Caco-2 (cell line): ENCODE measurements at regions not wholly inside any gene's neighbourhood (a gene's known extent, or its start where the extent isn't known, plus 50 kb on each side); places are given as distances from the start of the nearest gene placed in this dataset.

Experiments used
- BruUV-seq: library from RNA; stranded (reverse); fragments of 400-500 nt; replicated peaks from 2 replicates; lab custom pipeline; 2021; lab: Mats Ljungman, UMichigan
- CTCF ChIA-PET: fragments of 300-600 bp; sonication (Branson Sonifier 250); formaldehyde crosslinking; loops from one replicate; lab custom pipeline; 2022; ENCODE audit warnings: antibody characterized with exemption; lab: Charles Lee
- POLR2A ChIA-PET: fragments of 300-600 bp; sonication (Branson Sonifier 250); formaldehyde crosslinking; loops from one replicate; lab custom pipeline; 2022; ENCODE audit warnings: antibody characterized with exemption; lab: Charles Lee
- DNase-seq, 2 experiments: peaks; one replicate each; pipeline versions ENCODE4 v3.0.0 to v3.0.0-alpha.2; 2020 to 2022
- H3K27me3 ChIP-seq: replicated peaks from 2 replicates; pipeline ENCODE4 v1.6.0; 2011; ENCODE audit warnings: low read length; ENCODE audit not compliant: control insufficient read depth, insufficient read depth
- H3K36me3 ChIP-seq: 2 replicates; pipeline ENCODE4 v1.5.1; 2011; ENCODE audit warnings: low read length; ENCODE audit not compliant: control insufficient read depth, insufficient read depth
- H3K4me1 ChIP-seq: fragments of 250-450 bp; sonication (Bioruptor Pico); 2 replicates; pipeline ENCODE4 v1.5.1; 2020; ENCODE audit warnings: mild to moderate bottlenecking
- H3K4me3 ChIP-seq: 2 replicates; pipeline ENCODE4 v1.5.1; 2011; ENCODE audit warnings: low read depth, mild to moderate bottlenecking, control low read depth, low read length
- H3K9me3 ChIP-seq: fragments of 250-450 bp; sonication (Bioruptor Pico); 2 replicates; pipeline ENCODE4 v1.5.1; 2020; ENCODE audit warnings: mild to moderate bottlenecking, moderate library complexity
- H3K27ac Mint-ChIP-seq: one replicate; pipeline ENCODE4 v1.8.0; 2022; ENCODE audit warnings: mixed read lengths; ENCODE audit not compliant: unreplicated experiment
- H3K27me3 Mint-ChIP-seq: one replicate; pipeline ENCODE4 v1.8.0; 2022; ENCODE audit warnings: mixed read lengths; ENCODE audit not compliant: insufficient read depth, unreplicated experiment
- H3K36me3 Mint-ChIP-seq: one replicate; pipeline ENCODE4 v1.8.0; 2022; ENCODE audit warnings: mild to moderate bottlenecking, mixed read lengths; ENCODE audit not compliant: insufficient read depth, unreplicated experiment
- H3K4me1 Mint-ChIP-seq: one replicate; pipeline ENCODE4 v1.8.0; 2022; ENCODE audit warnings: low read depth, mixed read lengths; ENCODE audit not compliant: unreplicated experiment
- H3K4me3 Mint-ChIP-seq: one replicate; pipeline ENCODE4 v1.8.0; 2022; ENCODE audit warnings: mild to moderate bottlenecking, moderate library complexity, mixed read lengths; ENCODE audit not compliant: unreplicated experiment
- H3K9me3 Mint-ChIP-seq: one replicate; pipeline ENCODE4 v1.8.0; 2022; ENCODE audit warnings: mixed read lengths; ENCODE audit not compliant: unreplicated experiment
- CTCF ChIP-seq, 2 experiments: fragments of 200-600 bp in 1 of 2; IDR thresholded peaks; 1 replicate in 1 of 2; 2 replicates in 1 of 2; pipeline versions ENCODE4 v1.5.1 to v1.8.0; 2011 to 2022; ENCODE audit warnings: antibody characterized with exemption in 1 of 2, control low read depth in 1 of 2, inconsistent platforms in 1 of 2, low read depth in 1 of 2, low read length in 1 of 2, mild to moderate bottlenecking in 1 of 2, moderate library complexity in 1 of 2; ENCODE audit not compliant: insufficient read depth in 1 of 2, severe bottlenecking in 1 of 2, unreplicated experiment in 1 of 2
- intact Hi-C: fragments of 100-400 bp; cut with micrococcal nuclease; formaldehyde crosslinking; loops from one replicate; pipeline ENCODE4 v1.10.0; 2022; ENCODE audit not compliant: unreplicated experiment

GRCh38 chr18:44411262-44411905 lies 269.3 kb upstream of the SETBP1 start:
- intact Hi-C loops: no loop called here
- no peaks in the 10 kb centered on the region for H3K36me3 ChIP-seq
- no TSS peak for BruUV-seq

GRCh38 chr18:44411976-44412375 lies 268.7 kb upstream of the SETBP1 start:
- no peak overlapping the region for H3K27ac Mint-ChIP-seq
- peaks cover 4% of the 10 kb centered on the region for H3K27me3 Mint-ChIP-seq
- no peak for TF ChIP-seq CTCF (IDR thresholded peaks at IDR 0.05; ENCODE audit: insufficient read depth in 1 of 2, low read depth in 1 of 2, low read length in 1 of 2, severe bottlenecking in 1 of 2, unreplicated experiment in 1 of 2)
- no peak overlapping the region for H3K4me3 Mint-ChIP-seq
- no peaks in the 10 kb centered on the region for H3K4me1 Mint-ChIP-seq
- H3K27me3 ChIP-seq: no peaks in the 10 kb centered on the region
- H3K4me1 ChIP-seq: no peaks in the 10 kb centered on the region
- ChIA-PET CTCF (no interaction called here), POLR2A (no interaction called here)
- no peak overlapping the region for H3K4me3 ChIP-seq
- no peak for DNase-seq
- H3K9me3 ChIP-seq: no peaks in the 10 kb centered on the region
- H3K36me3 Mint-ChIP-seq: no peaks in the 10 kb centered on the region
- intact Hi-C loops: no loop called here
- no peaks in the 10 kb centered on the region for H3K36me3 ChIP-seq
- no peaks in the 10 kb centered on the region for H3K9me3 Mint-ChIP-seq
- no TSS peak for BruUV-seq

More at GRCh38 chr18:44411262-44411905, 269.3 kb upstream of the SETBP1 start:
- no peaks in the 10 kb centered on the region for H3K4me1 ChIP-seq
- Mint-ChIP-seq H3K27me3 (peaks cover 4% of the 10 kb centered on the region), H3K36me3 (no peaks in the 10 kb centered on the region), H3K4me1 (no peaks in the 10 kb centered on the region), H3K27ac (no peak overlapping the region), H3K9me3 (no peaks in the 10 kb centered on the region), H3K4me3 (no peak overlapping the region)
- DNase-seq: no peak
- POLR2A ChIA-PET: no interaction called here
- H3K4me3 ChIP-seq: no peak overlapping the region
- H3K9me3 ChIP-seq: no peaks in the 10 kb centered on the region
- H3K27me3 ChIP-seq: no peaks in the 10 kb centered on the region
- CTCF ChIA-PET: no interaction called here
- no peak for TF ChIP-seq CTCF (IDR thresholded peaks at IDR 0.05; ENCODE audit: insufficient read depth in 1 of 2, low read depth in 1 of 2, low read length in 1 of 2, severe bottlenecking in 1 of 2, unreplicated experiment in 1 of 2)

DNA sequence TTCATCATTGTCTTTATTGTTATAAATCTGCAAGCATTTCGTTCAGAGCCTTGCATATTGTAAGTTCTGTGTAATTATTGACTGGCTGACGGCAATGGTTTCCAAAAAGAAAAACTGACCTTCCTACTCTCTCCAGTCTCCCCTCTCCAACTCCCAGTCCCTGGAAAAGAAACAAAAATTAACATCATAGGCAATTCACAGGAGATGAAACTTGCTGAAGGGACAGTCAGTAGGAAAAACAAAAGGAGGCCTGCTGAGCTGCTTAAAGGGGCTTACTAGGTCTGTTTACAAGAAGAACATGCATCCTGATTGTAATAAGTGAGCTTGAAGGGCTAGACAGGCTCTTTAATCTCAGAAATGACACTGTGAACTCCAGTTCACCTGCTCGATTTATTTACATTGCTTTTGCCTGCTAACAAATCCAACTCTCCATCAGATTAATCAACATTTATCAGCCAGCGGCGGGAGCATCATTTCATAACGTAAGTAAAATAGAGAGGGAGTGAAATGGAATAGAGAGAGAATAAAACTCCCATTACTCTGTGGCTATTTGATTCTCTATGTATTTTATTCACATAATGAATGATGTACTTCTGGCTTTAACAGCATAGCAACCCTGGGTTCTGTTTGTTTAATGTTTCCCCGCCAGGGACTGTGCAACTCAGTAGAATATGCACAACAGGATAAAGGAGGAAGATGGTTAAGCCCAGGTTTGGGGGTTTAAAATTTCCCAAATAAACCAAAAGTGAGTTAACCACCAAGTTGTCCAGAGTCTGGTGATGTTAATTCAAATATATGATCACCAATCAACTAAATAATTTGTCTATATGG lies 256.7 kb upstream of the SETBP1 start:
- TF ChIP-seq CTCF (IDR thresholded peaks at IDR 0.05; ENCODE audit: insufficient read depth in 1 of 2, low read depth in 1 of 2, low read length in 1 of 2, severe bottlenecking in 1 of 2, unreplicated experiment in 1 of 2): no peak
- H3K9me3 ChIP-seq: no peaks in the 10 kb centered on the region
- Mint-ChIP-seq H3K27me3 (no peaks in the 10 kb centered on the region), H3K9me3 (no peaks in the 10 kb centered on the region), H3K4me3 (no peak overlapping the region), H3K4me1 (no peaks in the 10 kb centered on the region), H3K36me3 (no peaks in the 10 kb centered on the region), H3K27ac (no peak overlapping the region)
- no TSS peak for BruUV-seq
- no peak for DNase-seq
- no peaks in the 10 kb centered on the region for H3K4me1 ChIP-seq
- POLR2A ChIA-PET: no interaction called here
- CTCF ChIA-PET: no interaction called here
- no peaks in the 10 kb centered on the region for H3K27me3 ChIP-seq
- H3K4me3 ChIP-seq: no peak overlapping the region
- no peaks in the 10 kb centered on the region for H3K36me3 ChIP-seq
- intact Hi-C loops: no loop called here
